CD4-positive, alpha-beta T cell (primary cell): ENCODE measurements at regions not wholly inside any gene's neighbourhood (a gene's known extent, or its start where the extent isn't known, plus 50 kb on each side); places are given as distances from the start of the nearest gene placed in this dataset.

Source experiments
- ATAC-seq: fragments of 200-7000 bp; cut with Tn5 transposase; one replicate; pipeline ENCODE4 v1.10.0; 2022; ENCODE audit warnings: mild to moderate bottlenecking; ENCODE audit not compliant: poor library complexity
- CTCF ChIA-PET: fragments of 350-600 bp; sonication (Branson Sonifier 250); formaldehyde crosslinking; loops from one replicate; lab custom pipeline; 2021; ENCODE audit warnings: antibody characterized with exemption, inconsistent platforms; lab: Charles Lee
- POLR2A ChIA-PET: fragments of 350-600 bp; sonication (Branson Sonifier 250); formaldehyde crosslinking; loops from one replicate; lab custom pipeline; 2021; ENCODE audit warnings: antibody characterized with exemption, inconsistent platforms; lab: Charles Lee
- DNase-seq, 14 experiments: peaks; one replicate each; pipeline ENCODE4 v3.0.0-alpha.2; 2013 to 2020; ENCODE audit warnings: mixed read lengths in 2 of 14
- H3K27ac ChIP-seq, 2 donors: one replicate each; pipeline versions ENCODE4 v1.5.1 to v1.7.0; 2013; ENCODE audit warnings: low read length in 2 of 2, low read depth in 1 of 2, mild to moderate bottlenecking in 1 of 2
- H3K27me3 ChIP-seq, 2 experiments: 1 replicate in 1 of 2; 2 replicates in 1 of 2; pipeline versions ENCODE4 v1.6.1 to v1.7.0; 2013; ENCODE audit warnings: low read length in 2 of 2, control low read depth in 1 of 2, mild to moderate bottlenecking in 1 of 2, moderate library complexity in 1 of 2; ENCODE audit not compliant: insufficient read depth in 2 of 2, control insufficient read depth in 1 of 2
- H3K36me3 ChIP-seq: one replicate; pipeline ENCODE4 v1.6.1; 2013; ENCODE audit warnings: low read length, control low read depth; ENCODE audit not compliant: insufficient read depth
- H3K4me1 ChIP-seq: one replicate; pipeline ENCODE4 v1.6.1; 2013; ENCODE audit warnings: low read length, control low read depth; ENCODE audit not compliant: insufficient read depth
- H3K4me3 ChIP-seq: one replicate; pipeline ENCODE4 v1.5.1; 2013; ENCODE audit warnings: mild to moderate bottlenecking, low read length, moderate library complexity
- H3K9me3 ChIP-seq, 2 experiments: 1 replicate in 1 of 2; 2 replicates in 1 of 2; pipeline versions ENCODE4 v1.6.1 to v1.7.0; 2013; ENCODE audit warnings: low read length in 2 of 2, mild to moderate bottlenecking in 2 of 2, control low read depth in 1 of 2, moderate library complexity in 1 of 2; ENCODE audit not compliant: control insufficient read depth in 1 of 2, insufficient read depth in 1 of 2
- H3K27ac Mint-ChIP-seq: one replicate; pipeline ENCODE4 v1.8.0; 2020; ENCODE audit warnings: mixed read lengths
- H3K27me3 Mint-ChIP-seq: one replicate; pipeline ENCODE4 v1.8.0; 2021; ENCODE audit warnings: mixed read lengths
- H3K36me3 Mint-ChIP-seq: one replicate; pipeline ENCODE4 v1.8.0; 2021; ENCODE audit warnings: low read depth, mixed read lengths
- H3K4me1 Mint-ChIP-seq: one replicate; pipeline ENCODE4 v1.8.0; 2021; ENCODE audit warnings: low read depth, mixed read lengths
- H3K4me3 Mint-ChIP-seq: one replicate; pipeline ENCODE4 v1.8.0; 2020; ENCODE audit warnings: mild to moderate bottlenecking, mixed read lengths
- H3K9me3 Mint-ChIP-seq: one replicate; pipeline ENCODE4 v1.8.0; 2020; ENCODE audit warnings: mixed read lengths
- intact Hi-C, 2 experiments: fragments of 100-400 bp; cut with DNase I in 1 of 2; cut with micrococcal nuclease in 1 of 2; formaldehyde crosslinking; loops; one replicate each; pipeline versions ENCODE4 v1.15.1 to v1.9.0; 2023 to 2025; cut with DNase I, micrococcal nuclease
- TF ChIP-seq, protein P1 (sequence below): fragments of 200-600 bp; IDR thresholded peaks from one replicate; pipeline ENCODE4 v1.8.0; 2022; ENCODE audit warnings: antibody characterized with exemption, mild to moderate bottlenecking

DNA sequence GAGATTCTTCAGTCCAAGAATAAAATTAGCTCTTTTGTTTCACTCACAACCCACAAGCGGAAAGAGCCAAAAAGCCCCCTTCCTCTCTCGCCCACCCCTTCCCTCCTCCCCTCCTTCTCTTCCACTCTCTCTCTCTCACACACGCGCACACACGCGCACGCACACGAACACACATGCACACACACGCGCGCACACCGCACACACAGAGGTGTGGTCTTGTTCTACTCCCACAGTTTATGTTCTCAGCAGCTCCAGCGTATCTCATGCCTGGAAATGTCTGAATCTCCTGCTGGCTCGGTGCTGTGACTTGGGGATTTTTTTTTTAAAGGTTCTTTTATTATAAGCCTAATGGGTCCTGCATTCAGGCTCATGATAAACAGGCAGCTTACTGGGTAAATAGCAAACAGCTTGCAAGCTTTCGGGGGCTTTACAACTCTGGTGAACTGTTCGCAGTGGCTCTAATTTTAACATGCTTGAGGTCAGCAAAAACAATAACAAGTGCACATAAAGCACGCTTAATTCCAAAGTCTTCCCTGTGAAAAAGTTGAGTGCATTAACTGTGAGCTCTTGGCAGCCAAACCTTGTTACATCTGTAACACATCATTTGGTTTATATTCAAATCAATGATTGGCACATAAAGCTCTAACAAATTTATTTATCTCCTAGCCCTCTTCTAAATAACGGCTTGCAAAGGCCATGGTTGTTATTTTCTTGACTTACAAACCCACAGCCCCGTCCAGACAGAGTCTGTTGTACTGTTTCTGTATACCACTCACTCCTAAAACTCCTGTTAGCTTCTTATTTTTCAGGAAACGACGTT lies 424.1 kb upstream of the MGMT start:
- POLR2A ChIA-PET, result interaction anchor here (1.5 kb wide), 1 partner anchor 1068 kb away, joined by 3 read pairs; the partner anchor contains the start of gene C10orf143
- intact Hi-C loops, result no loop called here
- peaks cover 0 to 12% of the 10 kb centered on the region in 2 experiments for H3K9me3 ChIP-seq
- H3K9me3 Mint-ChIP-seq, result no peaks in the 10 kb centered on the region
- peak overlapping the region; percentile 69 for H3K4me3 Mint-ChIP-seq
- ATAC-seq (no peak), DNase-seq (no peak)
- CTCF ChIA-PET, result interaction anchor here (0.9 kb wide), 1 partner anchor 11 kb away, joined by 3 read pairs; no protein-coding TSS in a partner anchor
- H3K36me3 Mint-ChIP-seq, result no peaks in the 10 kb centered on the region
- no peak overlapping the region for H3K27ac ChIP-seq
- H3K4me1 Mint-ChIP-seq, result peaks cover 29% of the 10 kb centered on the region
- TF ChIP-seq, protein P1, sequence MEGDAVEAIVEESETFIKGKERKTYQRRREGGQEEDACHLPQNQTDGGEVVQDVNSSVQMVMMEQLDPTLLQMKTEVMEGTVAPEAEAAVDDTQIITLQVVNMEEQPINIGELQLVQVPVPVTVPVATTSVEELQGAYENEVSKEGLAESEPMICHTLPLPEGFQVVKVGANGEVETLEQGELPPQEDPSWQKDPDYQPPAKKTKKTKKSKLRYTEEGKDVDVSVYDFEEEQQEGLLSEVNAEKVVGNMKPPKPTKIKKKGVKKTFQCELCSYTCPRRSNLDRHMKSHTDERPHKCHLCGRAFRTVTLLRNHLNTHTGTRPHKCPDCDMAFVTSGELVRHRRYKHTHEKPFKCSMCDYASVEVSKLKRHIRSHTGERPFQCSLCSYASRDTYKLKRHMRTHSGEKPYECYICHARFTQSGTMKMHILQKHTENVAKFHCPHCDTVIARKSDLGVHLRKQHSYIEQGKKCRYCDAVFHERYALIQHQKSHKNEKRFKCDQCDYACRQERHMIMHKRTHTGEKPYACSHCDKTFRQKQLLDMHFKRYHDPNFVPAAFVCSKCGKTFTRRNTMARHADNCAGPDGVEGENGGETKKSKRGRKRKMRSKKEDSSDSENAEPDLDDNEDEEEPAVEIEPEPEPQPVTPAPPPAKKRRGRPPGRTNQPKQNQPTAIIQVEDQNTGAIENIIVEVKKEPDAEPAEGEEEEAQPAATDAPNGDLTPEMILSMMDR, result no peak
- no peaks in the 10 kb centered on the region for H3K4me1 ChIP-seq
- H3K27ac Mint-ChIP-seq, result no peak overlapping the region
- no peak overlapping the region for H3K4me3 ChIP-seq
- peaks cover 2 to 3% of the 10 kb centered on the region in 2 experiments for H3K27me3 ChIP-seq
- peaks cover 20% of the 10 kb centered on the region for H3K27me3 Mint-ChIP-seq
- H3K36me3 ChIP-seq, result no peaks in the 10 kb centered on the region

GRCh38 chr10:129043691-129044090 lies 423.4 kb upstream of the MGMT start:
- Mint-ChIP-seq H3K36me3 (no peaks in the 10 kb centered on the region), H3K4me1 (peaks cover 22% of the 10 kb centered on the region), H3K4me3 (no peak overlapping the region), H3K9me3 (no peaks in the 10 kb centered on the region), H3K27me3 (peaks cover 20% of the 10 kb centered on the region), H3K27ac (no peak overlapping the region)
- intact Hi-C loops, result no loop called here
- Histone ChIP-seq H3K27me3 (peaks cover 2 to 3% of the 10 kb centered on the region in 2 experiments), H3K4me1 (no peaks in the 10 kb centered on the region), H3K27ac (no peak overlapping the region), H3K4me3 (no peak overlapping the region), H3K36me3 (no peaks in the 10 kb centered on the region), H3K9me3 (peaks cover 0 to 16% of the 10 kb centered on the region in 2 experiments)
- ATAC-seq (no peak), DNase-seq (no peak)
- ChIA-PET CTCF (no interaction called here), POLR2A (no interaction called here)
- TF ChIP-seq, protein P1, result no peak

- ATAC-seq (no peak), DNase-seq (no peak)
- Histone ChIP-seq H3K9me3 (peaks cover 0 to 22% of the 10 kb centered on the region in 2 experiments), H3K36me3 (no peaks in the 10 kb centered on the region), H3K4me1 (no peaks in the 10 kb centered on the region), H3K27ac (no peak overlapping the region), H3K4me3 (no peak overlapping the region), H3K27me3 (peaks cover 2 to 3% of the 10 kb centered on the region in 2 experiments)
- POLR2A ChIA-PET, result no interaction called here
- Mint-ChIP-seq H3K4me3 (no peak overlapping the region), H3K27ac (no peak overlapping the region), H3K27me3 (peaks cover 16% of the 10 kb centered on the region), H3K9me3 (no peaks in the 10 kb centered on the region), H3K4me1 (peaks cover 14% of the 10 kb centered on the region), H3K36me3 (no peaks in the 10 kb centered on the region)
- CTCF ChIA-PET, result no interaction called here
- TF ChIP-seq, protein P1, result no peak
- intact Hi-C loops, result no loop called here
Measured at GRCh38 chr10:129045599-129045998, 421.4 kb upstream of the MGMT start.
